ENCODE measurements at regions not wholly inside any gene's neighbourhood (a gene's known extent, or its start where the extent isn't known, plus 50 kb on each side); places are given as distances from the start of the nearest gene placed in this dataset.

- Histone ChIP-seq H3K9me3 (ENCODE audit: low read length) (no peaks in the 10 kb centered on the region), H3K27me3 (ENCODE audit: insufficient read depth, low read length, poor library complexity, severe bottlenecking) (no peaks in the 10 kb centered on the region), H3K36me3 (ENCODE audit: insufficient read depth, low read length) (no peaks in the 10 kb centered on the region), H3K4me3 (ENCODE audit: low read length) (no peak overlapping the region), H3K27ac (ENCODE audit: low read depth, low read length) (no peak overlapping the region), H3K4me1 (ENCODE audit: insufficient read depth, low read length) (no peaks in the 10 kb centered on the region)
- ChIA-PET POLR2A (no interaction called here), CTCF (no interaction called here)
- H3K27me3 Mint-ChIP-seq = peaks cover 0 to 5% of the 10 kb centered on the region in 2 donors
- no peaks in the 10 kb centered on the region for H3K4me1 Mint-ChIP-seq
- peaks cover 0 to 8% (median 6%) of the 10 kb centered on the region in 5 donors for H3K9me3 Mint-ChIP-seq
- no peaks in the 10 kb centered on the region for H3K36me3 Mint-ChIP-seq
- no peak overlapping the region for H3K27ac Mint-ChIP-seq
- no peak for DNase-seq
- H3K4me3 Mint-ChIP-seq = no peak overlapping the region
Measured at GRCh38 chrX:101999644-102000539, 68.1 kb upstream of the ZMAT1 start.

- POLR2A ChIA-PET = no interaction called here
- H3K36me3 Mint-ChIP-seq = no peaks in the 10 kb centered on the region
- no peak overlapping the region for H3K4me3 Mint-ChIP-seq
- no peak overlapping the region for H3K27ac Mint-ChIP-seq
- Histone ChIP-seq H3K27ac (ENCODE audit: low read depth, low read length) (no peak overlapping the region), H3K36me3 (ENCODE audit: insufficient read depth, low read length) (no peaks in the 10 kb centered on the region), H3K4me1 (ENCODE audit: insufficient read depth, low read length) (no peaks in the 10 kb centered on the region), H3K4me3 (ENCODE audit: low read length) (no peak overlapping the region), H3K9me3 (ENCODE audit: low read length) (no peaks in the 10 kb centered on the region), H3K27me3 (ENCODE audit: insufficient read depth, low read length, poor library complexity, severe bottlenecking) (no peaks in the 10 kb centered on the region)
- no peak for DNase-seq
- no peaks in the 10 kb centered on the region for H3K4me1 Mint-ChIP-seq
- H3K27me3 Mint-ChIP-seq = peaks cover 3 to 6% of the 10 kb centered on the region in 2 donors
- peaks cover 0 to 2% (median 0%) of the 10 kb centered on the region in 5 donors for H3K9me3 Mint-ChIP-seq
- CTCF ChIA-PET = no interaction called here
Measured at GRCh38 chrX:101993335-101993734, 61.5 kb upstream of the ZMAT1 start.

- POLR2A ChIA-PET = no interaction called here
- Mint-ChIP-seq H3K4me3 (no peak overlapping the region), H3K36me3 (no peaks in the 10 kb centered on the region), H3K27ac (no peak overlapping the region), H3K9me3 (no peaks in the 10 kb centered on the region), H3K27me3 (peaks cover 0 to 6% of the 10 kb centered on the region in 2 donors), H3K4me1 (no peaks in the 10 kb centered on the region)
- no peaks in the 10 kb centered on the region for H3K36me3 ChIP-seq (ENCODE audit: insufficient read depth, low read length)
- DNase-seq = no peak
- H3K27ac ChIP-seq (ENCODE audit: low read depth, low read length) = no peak overlapping the region
- H3K27me3 ChIP-seq (ENCODE audit: insufficient read depth, low read length, poor library complexity, severe bottlenecking) = no peaks in the 10 kb centered on the region
- H3K4me3 ChIP-seq (ENCODE audit: low read length) = no peak overlapping the region
- CTCF ChIA-PET = no interaction called here
- H3K4me1 ChIP-seq (ENCODE audit: insufficient read depth, low read length) = no peaks in the 10 kb centered on the region
- no peaks in the 10 kb centered on the region for H3K9me3 ChIP-seq (ENCODE audit: low read length)
Measured at GRCh38 chrX:101986586-101986985, 54.8 kb upstream of the ZMAT1 start.
